HG03565 (cell line): ENCODE measurements at regions not wholly inside any gene's neighbourhood (a gene's known extent, or its start where the extent isn't known, plus 50 kb on each side); places are given as distances from the start of the nearest gene placed in this dataset.

Source experiments
- ATAC-seq: cut with Tn5 transposase; IDR thresholded peaks from one replicate; pipeline ENCODE4 v1.9.1; 2021; ENCODE audit warnings: mild to moderate bottlenecking, moderate library complexity; ENCODE audit not compliant: unreplicated experiment

DNA sequence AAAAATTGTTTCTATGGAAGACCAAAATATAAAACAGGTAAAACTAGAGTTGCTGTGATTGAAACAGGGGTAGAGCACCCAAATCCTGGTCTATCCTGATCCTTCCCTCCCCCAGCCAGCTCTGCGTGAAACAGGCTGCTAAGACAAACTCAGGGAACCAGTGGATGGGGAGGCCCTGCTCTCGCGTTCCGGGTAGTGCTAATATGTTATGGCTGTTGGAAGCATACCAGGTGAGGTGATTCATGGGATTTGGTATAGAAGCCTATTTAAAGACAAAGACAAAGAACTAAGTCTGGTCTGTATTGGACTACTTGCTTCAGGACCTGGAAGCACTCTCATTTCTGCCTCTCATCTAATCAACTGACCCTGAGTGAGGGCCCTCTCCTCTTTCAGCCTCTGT is 63.0 kb upstream of the CCBE1 start:
- no peak for ATAC-seq

DNA sequence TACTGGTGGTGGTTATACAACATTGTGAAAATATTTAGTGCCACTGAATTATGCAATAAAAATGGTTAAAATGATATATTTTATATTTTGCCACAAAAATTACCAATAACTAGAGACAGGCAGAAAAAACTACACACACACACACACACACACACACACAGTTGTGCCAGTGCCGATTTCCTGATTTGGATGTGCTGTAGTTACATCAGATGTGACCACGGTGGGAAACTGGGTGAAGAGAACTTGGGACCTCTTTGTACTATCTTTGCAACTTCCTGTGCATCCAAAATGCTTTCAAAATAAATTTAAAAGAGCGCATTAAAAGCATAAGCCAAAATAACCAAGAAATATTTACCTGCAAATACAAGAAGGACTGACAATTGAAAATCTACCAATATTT is 61.6 kb upstream of the CCBE1 start:
- no peak for ATAC-seq

DNA sequence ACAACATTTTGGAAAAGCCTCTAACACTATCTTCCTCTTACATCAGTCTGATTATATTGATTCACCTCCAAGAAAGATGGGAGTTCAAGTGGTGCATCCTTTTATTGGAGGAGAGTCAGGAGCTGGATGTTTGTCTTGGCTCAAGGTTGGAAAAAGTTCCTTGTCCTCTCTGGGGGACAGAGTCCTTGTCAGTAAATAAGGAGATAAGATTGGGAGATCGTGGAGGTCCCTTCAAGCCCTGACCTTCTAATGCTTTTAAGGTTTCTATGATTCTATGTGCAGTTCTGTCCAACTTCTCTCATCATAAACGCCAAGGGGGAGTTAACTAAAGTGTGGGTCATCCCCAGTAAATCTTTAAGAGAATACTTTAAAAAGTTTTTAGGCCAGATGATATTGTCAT is 60.9 kb upstream of the CCBE1 start:
- ATAC-seq: no peak

DNA sequence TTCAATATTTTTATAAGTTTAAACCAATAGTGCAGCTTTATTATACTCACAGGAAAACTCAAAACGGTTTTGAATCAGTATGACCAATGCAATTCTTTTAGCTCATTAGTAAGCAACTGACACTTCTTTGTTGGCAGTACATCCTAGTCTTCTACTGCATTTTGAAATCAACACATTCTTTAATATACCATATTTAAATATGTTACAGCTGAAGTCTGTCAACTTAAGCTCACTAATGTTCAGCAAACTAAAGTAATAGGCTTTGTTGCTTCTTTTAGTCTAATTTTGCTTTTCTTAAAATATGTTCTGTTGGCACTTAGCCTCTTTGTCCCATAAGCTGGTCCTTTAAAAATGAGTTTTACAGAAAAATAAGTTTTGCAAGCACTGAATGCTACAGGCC is 55.4 kb upstream of the CCBE1 start:
- no peak for ATAC-seq

DNA sequence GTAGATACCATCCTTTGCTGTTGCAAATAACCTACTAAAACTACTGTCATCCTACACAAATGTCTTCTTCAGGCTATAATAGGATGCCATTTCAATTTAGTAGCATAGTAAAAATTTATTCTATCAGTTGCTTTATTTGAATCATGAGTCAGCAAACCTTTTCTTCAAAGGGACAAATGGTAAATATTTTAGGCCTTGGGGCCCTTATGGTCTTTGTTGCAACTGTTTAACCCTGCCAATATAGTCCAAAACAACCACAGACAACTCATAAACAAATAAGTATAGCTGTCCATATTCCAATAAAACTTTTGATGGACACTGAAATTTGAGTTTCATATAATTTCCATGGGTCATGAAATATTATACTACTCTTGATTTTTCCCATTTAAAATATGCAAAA is 54.0 kb upstream of the CCBE1 start:
- ATAC-seq: no peak

DNA sequence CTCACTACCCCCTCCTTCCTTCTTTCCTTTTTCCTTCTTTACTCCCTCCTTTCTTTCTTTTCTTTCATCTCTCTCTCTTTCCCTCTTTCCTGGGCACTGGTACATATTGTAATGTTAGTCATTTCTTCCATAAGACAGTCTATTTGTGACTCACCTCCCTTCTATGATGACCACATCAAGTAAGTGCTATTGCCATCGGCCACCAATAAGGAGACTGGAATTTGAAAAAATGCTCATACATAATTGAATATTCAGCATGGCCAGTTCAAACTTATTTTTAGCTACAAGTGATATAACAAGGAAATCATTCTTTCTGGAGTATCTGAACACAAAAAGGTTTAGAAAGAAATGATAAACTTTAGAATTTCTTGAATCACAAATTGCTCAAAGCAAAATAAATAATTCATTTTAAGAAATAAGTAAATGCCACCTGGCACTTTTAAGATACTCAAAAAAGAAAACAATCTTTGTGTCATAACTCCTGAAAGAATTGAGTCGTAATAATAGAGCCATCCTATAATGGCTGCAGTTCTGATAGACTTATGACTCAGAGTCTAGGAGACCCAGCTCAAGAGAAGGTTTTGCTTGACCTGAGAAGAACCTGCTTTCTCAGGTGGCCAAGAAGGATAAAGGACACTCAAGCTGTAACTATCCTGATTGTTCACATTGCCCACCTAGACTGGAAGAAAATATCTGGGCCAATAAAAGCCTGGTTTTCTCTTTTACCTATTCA is 51.6 kb upstream of the CCBE1 start:
- ATAC-seq: no peak
